ENCODE measurements at regions not wholly inside any gene's neighbourhood (a gene's known extent, or its start where the extent isn't known, plus 50 kb on each side); places are given as distances from the start of the nearest gene placed in this dataset.

- no peak for DNase-seq
Measured at GRCh38 chr6:43915208-43915869, 145.3 kb downstream of the VEGFA start.

DNA sequence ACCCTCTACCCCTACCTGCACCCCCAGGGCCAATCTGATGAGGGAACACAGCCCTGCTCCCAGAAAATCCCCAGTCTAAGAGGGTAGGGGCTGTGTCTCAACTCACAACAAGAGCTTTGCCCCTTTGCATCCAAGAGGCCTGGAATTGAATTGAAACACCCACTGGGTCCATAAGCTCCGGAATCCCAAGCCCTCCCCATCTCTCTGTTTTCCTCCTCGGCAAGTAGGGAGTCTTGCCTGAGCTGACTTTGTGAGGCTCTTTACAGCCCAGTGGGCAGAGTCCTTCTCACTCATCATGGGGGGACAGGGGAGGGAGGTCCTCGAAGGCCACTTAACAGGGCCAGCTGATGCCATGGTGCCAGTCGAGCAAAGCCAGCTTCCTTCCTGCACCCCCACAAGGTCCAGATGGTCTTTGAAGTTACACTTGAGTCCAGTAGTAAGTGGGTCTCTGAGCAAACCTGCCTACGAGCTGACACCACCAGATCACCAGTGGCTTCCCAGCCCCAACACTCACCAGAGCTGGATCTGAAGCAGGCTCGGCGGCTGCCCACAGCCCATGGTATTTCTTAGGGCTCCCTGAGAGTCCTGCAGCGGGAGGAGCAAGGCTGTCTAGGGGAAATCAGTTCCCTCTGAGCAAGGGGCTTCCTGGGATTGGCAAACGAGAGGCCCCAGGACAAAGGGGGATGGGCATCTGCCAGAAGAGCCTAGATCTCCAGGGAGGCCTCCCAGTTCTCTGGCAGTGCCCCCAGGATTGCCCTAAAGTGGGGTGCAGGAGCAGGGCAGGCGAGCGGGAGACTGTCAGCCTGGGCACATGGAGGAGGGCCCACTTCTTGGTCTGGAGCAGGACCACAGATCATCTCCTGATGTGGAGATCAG, 144.5 kb downstream of the VEGFA start:
- no peak for DNase-seq

DNA sequence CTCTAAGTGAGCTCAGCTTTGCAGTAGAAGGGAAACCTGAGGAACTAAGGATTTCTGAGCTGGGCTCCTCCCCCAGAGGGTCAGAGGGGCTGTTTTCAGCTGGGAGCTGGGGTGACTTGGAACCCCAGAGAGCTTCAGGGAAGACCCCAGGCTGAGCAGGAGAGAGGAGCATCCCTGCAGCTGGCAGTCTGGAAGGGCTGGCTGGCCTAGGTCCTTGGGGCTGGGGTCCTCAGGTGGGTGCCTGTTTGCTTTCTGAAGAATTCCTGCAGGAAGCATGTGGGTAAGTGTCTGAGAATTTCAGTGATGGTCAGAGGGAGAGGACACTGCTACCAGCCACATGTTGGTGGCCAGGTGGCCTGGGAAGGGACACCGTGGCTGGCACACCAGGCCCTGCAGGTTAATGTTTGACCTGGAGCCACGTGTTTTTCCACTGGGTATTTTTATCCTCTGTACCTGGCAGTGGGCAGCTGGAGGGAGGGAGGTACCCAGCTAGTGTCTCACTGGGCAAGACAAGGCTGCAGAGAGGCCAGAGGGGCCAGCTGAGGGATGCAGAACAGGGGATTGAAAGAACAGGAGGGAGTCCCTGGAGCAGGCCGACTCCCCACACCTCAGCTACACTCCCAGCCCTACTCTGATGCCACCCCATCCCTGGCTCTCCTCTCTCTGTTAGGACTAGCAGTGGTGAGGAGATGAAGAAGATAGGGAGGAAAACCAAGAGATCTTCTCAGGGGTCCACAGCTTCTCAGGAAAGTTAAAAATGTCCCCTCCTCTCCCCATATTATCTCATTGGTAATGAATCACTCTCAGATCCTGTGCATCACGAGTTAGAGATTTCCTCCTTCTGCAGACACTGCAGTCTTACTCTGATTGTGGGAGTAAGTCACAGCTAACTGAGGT, 143.6 kb downstream of the VEGFA start:
- no peak for DNase-seq

DNA sequence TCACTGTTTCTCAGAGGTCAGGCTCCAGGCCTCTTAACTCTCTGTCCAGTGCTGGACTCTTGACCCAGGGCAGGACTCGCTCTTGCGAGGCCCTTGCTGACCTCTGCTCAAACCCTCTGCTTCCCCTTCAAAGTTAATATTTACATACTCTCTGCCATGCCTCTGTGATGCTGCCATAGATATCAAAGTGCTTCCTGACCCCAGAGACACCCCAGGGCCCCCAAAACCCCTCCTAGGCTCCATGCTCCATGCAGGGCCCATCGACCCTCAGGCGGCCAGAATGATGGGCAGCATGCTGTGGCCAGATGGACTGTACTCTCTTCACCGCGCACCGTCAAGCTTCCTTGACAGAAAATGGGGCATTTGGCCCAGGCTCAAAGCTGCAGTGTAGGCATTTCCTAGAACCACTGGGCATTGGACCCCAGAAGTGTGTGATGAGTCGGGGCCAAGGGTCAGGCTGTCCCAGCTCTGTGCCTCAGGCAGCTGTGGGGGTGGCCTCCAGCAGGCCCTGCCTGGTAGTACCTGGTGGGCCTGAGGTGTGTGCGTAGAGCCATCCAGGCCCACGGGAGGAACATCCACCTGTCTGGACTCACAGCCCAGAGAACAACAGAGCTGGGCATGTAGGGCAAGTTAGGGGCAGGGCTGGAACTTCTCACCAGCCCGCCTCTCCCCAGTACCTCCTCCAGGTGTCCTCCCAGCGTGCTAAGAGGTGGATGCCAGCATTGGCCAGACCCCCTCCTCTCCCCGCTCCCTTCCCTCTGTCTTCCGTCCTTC, 142.8 kb downstream of the VEGFA start:
- no peak for DNase-seq

GRCh38 chr6:43912116-43912577, 142.1 kb downstream of the VEGFA start:
- no peak for DNase-seq

- no peak for DNase-seq
Measured at GRCh38 chr6:43911354-43912115, 141.5 kb downstream of the VEGFA start.

DNA sequence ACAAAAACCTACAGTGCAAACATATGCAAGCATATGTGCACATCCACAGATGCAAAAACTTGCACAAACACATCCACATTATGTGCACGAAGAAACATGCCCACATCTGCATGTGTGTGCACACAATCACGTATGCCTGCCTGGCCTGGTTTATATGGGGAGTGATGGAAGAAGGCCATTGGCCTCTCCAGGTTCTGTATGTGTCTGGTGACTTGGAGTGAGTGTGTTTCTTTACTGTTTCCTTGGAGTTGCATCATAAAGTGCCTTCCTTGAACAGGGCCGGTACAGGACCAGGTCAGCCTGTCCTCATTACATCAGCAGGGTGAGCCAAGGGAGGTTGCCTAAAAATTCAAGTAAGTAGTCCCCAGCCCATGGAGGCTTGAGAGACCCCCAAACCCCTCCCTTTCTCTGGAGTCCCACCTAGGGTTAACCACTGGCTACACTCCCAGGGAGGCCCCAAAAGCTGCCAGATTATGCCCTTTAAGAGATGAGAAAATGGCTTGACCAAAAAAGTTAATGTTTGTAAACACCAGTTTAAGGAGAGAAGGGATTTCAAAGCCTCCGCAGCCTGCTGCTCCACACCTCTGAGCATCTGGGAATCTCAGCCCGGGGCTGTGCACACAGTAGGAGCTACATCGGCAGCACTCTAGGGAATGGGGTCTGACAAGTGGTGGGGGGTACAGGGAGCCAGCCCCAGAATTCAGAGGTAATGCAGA, 140.8 kb downstream of the VEGFA start:
- DNase-seq: no peak

DNA sequence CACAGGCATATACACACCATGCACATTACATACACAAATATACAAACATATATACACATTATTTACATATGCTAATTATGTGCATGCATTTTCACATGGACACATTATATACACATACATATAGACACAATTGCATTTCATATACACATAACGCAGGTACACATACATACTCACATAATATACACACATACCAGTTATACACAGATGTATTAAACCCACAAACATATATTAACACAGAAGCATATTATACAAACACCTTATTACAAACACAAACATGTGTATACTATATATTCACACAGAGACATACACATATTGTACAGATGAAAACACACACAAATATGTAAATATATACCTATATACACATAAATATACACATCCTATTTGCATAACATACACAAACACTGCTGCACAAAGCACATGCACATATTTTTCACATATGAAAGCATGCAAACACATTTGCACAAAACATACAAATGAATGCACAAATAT, 140.2 kb downstream of the VEGFA start:
- DNase-seq: no peak

GRCh38 chr6:43909474-43910148, 139.6 kb downstream of the VEGFA start:
- DNase-seq: no peak

DNA sequence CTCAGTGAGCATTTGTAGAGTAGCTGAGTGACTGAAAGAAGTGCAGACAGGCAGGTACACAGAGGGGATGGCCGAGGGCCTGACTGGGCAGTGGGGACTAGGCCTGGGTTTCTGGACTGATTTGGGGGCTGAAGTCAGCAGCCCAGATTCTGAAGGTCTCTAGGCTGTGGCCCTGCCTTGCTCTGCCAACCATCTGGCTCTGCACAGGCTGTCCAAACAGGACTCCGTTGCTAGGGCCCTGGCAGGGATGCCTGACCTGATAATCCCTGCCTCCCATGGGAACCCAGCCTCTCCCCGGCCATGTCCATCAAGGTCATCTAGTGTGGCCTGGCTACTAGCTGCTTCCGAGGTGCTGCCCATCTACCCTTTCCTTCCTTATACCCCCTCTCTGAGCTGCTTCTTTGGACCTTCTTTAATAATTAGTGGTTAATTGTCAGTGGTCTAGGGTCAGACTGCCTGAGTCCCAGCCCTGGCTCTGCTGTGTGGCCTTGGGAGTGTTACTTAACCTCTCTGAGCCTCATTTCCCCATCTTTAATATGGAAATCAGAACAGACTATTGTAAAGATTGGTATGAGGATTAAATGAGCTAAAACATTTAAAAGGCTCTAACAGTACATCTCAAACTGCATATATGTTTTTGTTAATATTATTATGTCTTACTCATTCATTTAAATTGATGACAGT, 137.9 kb downstream of the VEGFA start:
- DNase-seq: no peak

GRCh38 chr6:43907312-43907711, 137.3 kb downstream of the VEGFA start:
- DNase-seq: no peak

GRCh38 chr6:43904311-43905123, 134.5 kb downstream of the VEGFA start:
- no peak for DNase-seq

GRCh38 chr6:43903739-43904290, 133.8 kb downstream of the VEGFA start:
- DNase-seq: no peak

DNA sequence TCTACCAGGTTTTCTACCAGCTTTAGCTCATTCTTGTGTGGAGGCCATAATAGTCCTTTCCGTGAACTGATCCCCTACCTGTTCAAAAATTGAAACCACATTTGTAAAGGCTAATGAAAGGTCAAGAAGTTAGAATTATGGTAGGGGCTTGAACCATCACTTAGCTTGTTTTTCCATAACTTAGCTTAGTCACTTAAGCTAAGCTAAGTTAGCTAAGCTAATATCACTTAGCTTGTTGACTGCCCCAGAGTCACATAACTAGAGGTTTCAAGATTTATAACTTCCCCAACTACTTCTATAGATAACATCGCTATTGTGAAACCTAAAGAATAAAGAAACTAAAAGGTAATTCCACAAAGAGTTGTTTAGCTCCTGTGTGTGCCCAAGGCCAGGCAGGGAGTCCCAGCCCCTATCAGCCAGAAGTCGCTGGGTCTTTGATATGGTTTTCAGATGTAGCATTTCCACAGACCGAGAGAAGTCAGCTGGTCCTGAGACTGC, 131.8 kb downstream of the VEGFA start:
- no peak for DNase-seq

DNA sequence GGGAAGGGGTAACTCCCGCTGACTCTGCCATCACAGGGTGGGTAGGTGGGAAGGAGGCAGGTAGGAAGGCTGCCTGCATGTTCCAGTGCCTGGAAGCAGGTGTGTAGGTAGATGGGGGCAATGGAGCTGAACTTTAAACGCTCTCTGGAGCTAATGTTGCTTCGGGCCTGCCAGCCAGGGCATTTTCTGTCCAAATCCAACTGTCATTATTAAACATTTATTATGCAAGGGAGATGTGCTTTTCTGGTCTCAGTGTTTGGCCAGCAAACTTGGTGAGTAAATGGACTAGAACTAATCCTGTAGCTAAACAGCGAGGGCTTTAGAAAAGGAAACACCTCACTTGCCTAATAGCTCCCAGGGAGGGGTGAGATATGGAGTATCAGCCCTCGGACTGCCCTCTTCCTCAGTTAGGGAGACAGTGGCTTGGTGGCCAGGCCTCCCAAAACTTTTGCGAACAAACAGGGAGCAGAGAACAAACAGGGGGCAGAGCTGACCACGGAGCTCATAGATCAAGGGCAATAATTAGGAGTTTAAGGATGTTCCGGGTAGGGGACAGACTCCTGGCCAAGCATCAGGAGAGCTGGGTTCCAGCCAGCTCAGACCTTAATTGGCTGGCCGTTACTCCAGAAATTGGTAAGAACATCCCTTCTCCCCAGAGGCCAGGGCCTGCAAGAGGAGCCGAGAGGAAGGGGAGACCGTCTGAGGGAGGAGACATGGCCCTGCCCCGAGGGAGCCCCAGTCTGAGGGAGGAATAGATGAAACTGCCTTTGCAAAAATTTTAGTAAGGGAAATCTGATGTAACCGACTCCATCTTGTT, 131.1 kb downstream of the VEGFA start:
- DNase-seq: no peak

- no peak for DNase-seq
Measured at GRCh38 chr6:43900560-43900915, 130.5 kb downstream of the VEGFA start.

- no peak for DNase-seq
Measured at GRCh38 chr6:43899830-43900229, 129.8 kb downstream of the VEGFA start.

Measured in CD4-positive, alpha-beta T cell treated with Interleukin-17A for 1 hour (primary cell).